GM19455 (cell line): ENCODE measurements at regions not wholly inside any gene's neighbourhood (a gene's known extent, or its start where the extent isn't known, plus 50 kb on each side); places are given as distances from the start of the nearest gene placed in this dataset.
"Not testable (repeated sequence)": the region's sequence is repeated elsewhere in the genome, so short reads cannot be mapped to it uniquely, and the experiment has no call there.

ENCODE experiments used
- ATAC-seq: cut with Tn5 transposase; IDR thresholded peaks from one replicate; pipeline ENCODE4 v1.9.1; 2021; ENCODE audit not compliant: unreplicated experiment

DNA sequence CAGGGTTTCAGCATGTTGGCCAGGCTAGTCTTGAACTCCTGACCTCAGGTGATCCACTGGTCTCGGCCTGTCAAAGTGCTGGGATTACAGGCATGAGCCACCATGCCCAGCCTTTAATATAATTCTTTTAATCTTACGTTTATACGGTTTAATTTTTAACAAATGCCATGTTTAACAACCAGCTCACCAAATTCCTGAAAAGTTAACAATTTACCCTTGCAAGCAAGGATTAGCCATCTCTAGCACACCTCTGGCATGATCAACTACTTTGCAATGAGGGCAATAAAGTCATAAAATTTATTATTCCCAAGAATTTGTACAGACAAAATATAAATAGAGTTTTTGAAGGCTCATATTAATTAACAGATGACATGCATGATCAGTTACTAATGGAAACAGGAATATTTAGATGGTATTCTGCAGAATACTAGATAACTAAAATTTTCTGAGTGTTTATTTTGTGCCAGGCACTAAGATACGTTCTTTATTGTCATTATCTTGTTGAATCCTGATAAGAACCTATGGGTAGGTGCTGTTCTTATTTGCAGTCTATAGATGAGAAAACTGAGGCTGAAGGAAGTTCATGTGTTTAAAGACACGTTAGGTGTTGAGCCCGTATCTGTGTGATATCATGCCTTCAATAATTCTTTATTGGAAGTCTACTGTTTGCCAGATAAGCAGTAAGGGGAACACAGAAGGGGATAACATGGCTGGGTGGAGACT is 190.1 kb downstream of the CDCA7 start:
- no peak for ATAC-seq

DNA sequence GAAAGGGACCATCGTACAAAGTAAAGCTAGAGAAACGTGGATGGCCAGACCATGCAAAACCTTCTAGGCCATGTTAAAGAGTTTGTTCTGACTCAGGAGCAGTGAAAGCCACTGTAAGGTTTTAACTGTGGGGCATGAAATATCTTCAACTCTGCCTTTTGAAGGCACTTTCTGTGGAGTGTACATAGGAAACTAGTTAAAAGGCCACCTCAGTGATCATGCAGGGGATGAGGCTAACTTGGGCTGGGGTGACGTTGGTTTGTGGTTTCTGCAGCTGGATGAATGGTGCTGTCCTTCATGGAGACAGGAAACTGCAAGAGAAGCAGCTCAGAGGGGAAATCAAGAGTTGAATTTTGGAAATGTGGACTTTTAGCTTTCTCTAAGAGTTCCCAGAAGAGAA is 190.7 kb downstream of the CDCA7 start:
- no peak for ATAC-seq

DNA sequence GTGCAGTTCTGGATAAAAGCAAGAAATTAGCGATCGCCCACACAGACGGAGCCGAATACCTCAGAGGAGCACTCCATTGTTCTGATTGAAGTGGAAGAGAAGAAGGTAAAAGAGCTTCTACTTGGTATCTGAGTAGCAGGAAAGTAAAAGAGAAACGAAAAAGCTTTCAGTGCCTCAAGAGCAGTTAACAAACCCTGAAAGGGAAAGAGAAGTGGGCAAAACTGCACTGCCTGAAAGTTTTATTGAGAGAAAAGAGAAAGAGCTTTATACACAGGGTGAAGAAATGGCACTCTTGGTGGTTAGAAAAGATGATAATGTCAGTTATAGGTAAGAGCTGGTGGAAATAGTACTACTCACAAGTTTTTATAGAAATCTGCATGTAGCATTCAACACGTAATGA is 192.8 kb downstream of the CDCA7 start:
- ATAC-seq: no peak

DNA sequence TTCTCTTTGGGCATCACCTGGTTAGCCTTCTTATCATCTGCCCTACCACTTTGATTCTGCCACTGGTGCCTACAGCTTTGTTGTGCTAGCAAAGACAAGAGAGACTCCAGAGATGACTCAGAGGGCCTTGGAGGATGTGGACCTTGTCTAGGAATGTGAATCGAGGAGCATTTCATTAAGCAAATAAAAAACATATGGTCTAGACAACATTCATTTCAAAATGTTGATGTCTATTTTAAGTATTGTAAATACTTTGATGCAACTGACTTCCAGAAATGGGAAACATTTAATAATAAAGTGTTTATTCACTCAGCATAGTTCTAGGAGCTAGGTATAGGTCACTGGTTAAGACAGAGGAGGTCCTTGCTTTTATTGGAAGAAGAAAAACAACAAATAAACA is 195.5 kb downstream of the CDCA7 start:
- no peak for ATAC-seq

DNA sequence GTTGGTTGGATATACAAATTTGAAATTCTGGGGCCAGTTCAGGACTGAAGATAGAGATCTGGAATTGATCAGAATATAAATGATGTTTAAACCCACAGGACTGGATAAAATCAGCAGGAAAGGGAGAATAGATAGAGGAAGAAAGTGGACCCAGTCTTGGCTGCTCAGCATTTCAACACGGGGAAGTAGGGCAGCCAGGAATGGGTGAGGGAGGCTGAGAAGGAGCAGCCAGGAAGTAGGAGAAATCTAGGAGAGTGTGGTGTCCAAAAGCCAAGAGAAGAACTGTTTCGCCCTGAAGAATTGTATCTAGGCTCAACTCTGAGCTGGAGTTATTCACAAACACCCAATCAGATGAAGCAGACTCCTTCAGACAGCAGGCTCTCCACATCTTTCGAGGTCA is 197.9 kb downstream of the CDCA7 start:
- no peak for ATAC-seq

DNA sequence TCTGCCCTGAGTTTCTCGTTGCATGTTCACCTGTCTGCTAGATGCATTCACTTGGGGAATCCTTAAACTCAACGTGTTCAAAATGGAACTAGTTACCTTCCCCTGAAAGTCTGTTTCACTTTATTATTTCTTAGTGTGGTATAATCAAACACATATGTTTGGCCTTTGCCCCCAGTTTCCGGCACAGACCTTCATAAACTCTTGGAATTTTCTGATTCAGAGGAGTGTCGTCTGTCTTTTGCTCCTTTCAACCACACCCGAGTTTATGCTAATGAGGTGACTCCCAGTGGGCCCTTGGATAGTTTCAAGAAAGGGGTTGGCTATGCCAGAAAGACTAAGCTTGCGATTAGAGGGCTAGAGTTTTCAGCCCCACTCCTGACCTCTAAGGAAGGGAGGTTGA is 198.9 kb downstream of the CDCA7 start:
- no peak for ATAC-seq

DNA sequence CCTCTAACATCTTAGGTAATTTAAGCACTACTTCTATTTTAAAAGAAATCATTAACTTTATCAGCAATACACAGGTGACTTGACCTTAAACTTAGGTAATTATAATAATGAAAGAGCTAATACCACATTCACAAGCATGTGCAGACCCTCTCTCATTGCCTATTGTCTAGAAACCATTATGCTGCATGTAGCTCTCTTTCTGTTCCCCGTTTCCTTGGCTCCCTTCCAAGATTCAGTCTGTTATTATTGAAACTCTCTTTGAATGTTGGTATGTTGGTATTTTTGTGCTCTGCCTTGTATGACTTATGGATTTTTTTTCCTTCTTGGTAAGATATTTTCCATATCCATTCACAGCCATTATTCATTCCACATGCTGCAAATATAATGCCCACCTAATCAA is 201.2 kb downstream of the CDCA7 start:
- ATAC-seq: no peak

DNA sequence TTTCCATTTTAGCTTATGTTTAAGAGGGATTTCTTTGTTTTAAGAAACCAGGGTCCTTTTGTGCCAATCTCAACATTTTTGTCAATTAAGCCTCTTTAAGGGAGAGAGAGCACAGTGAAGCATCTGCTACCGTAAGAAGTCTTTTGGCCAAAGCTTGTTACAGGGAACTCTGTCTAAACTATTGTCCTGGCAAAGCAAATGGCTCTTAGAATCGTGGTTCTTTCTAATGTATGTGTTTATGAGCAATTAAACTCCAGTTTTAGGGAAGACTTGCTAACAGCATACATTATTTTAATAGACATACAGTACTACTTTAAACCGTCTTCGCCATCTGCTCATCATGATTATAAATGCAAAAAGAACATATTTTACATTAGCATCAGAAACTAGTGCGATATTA is 202.1 kb downstream of the CDCA7 start:
- ATAC-seq: no peak

DNA sequence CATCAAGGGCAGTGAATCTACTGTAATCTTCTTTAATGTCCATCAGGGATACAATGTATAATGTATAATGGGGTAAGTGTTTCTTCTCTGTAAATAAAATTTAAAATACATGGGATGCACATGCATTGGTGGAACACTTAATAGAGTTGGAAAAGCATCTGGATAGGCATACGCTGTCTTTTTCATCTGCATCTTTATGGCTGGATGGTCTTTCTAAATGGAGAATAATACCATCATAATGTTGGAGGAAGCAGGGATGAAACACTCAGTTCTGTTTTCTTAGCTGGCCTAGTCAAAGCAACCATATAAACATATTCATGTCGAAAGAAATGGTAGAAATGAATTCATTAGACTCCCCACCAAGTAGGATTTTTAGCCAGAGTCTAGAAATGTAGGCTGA is 202.8 kb downstream of the CDCA7 start:
- no peak for ATAC-seq

DNA sequence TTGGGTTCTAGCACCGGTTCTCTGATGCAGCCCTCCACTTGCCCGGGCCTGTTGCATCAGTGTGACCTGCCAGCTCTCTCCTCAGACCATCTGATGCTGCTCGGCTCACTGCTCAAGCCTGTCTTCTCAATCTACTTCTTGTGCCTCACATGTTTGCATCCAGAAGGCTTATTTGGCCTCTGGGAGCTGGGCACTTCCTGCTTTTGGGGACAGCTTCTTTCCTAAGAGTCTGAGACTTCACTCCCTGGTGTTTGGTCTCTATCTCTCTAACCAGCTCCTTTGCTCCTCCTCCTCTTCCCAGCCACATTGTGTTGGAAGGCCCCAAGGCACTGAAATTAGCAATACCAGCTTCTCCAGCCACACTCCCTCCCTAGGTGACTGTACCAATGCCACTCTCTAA is 212.8 kb downstream of the CDCA7 start:
- ATAC-seq: no peak

DNA sequence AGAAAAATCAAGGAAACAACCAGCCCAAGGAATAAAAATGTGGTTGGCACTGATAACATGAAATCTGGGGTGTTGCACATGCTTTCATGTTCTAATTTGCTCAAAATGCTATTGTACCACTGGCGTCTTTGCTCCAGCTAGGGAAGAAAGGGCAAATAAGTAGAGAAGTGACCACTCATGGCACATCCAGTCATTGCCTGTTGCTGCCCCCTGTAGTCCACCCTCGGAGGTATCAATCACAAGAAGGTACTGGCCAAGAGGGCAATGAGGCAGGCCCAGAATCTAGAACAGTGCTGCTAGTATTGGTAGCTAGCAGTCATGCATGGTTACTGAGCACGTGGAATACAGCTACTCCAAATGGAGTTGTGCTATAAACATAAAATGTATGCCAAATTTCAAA is 213.4 kb downstream of the CDCA7 start:
- ATAC-seq: no peak

DNA sequence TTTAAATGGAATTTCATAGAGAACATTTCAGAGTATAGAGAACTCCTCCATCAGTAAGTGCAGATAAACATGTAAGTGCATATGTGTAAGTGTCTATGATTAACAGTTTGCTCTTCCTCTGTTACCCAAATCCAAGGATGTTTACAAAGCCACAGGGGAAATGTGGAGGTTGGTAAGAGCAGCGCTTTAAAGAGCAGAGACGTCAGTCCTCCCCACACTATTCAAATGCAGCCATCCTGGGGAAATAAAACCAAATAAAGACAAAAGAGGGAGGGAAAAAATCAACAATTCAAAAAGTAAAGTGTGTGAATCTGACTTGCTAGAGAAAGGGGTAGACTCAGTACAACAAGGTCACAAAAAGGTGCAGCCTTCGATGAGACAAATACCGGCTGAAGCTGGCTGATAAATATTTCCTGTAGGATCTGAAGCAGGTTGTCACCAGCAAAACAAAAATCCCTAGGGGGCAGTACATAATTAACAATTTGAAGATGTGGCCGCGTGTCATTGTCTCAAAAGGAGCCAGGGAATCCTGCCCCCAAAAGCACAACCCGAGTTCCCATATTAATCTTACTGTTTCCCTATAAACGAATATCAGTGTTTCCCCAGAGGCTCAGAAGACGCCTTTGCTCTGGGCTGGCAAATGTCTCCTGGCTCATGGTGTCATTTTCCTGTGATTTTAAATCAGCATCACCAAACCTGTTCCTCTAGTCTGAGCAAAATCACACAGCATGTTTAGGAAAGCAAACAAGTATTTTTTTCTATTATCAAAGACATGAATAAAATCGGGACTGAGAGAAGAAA is 216.5 kb downstream of the CDCA7 start:
- no peak for ATAC-seq

DNA sequence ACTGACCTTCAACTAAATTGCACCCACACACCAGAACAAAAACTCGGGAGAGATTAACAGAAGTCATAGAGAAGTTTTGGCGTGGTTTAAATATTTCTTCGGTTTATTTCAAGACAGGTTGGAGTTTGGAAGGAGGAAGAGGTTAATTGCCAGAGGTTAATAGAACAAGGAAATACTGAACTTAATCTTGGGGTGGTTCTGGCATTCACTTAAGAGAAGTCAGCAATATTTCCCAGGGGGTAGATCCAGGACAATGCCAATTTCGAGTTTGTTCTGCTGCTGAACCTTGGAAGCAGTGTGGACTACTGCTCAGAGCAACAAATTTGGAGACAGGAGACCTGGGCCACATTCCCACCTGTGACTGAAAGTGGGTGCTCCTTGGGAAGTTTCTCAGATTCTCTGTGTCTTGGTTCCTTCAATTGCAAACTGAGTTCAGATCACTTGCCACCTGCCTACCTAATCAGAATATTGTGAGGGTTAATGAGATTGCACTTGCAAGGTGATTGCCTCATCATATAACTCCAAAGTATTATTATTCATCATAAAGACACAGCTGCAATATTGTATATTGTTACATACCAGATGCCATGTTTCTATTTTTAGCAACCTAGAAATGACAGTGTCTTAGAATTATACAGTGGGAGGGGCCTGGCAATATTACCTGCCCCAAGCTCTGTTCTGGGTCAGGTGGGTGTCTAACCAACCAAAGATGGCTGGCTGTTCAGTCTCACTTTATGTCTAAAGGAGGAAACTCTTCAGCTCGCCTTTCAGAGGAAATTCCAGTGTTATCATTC is 217.4 kb downstream of the CDCA7 start:
- no peak for ATAC-seq

DNA sequence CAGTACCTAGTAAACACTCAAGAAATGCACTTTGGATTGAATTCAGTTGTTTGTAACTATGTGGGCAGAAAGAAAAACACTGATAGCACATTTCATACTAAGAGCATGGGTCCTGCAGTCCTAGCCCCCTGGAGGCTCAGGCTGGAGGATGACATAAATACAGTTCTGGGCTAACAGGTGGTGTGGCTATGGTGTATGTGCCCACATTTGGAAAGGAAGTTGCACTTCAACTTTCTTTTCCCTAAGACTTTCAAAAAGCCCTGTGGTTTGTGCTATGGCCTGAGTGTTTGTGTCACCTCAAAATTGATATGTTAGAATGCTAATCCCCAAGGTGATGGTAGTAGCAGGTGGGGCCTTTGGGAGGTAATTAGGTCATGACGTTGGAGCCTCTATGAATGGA is 218.2 kb downstream of the CDCA7 start:
- ATAC-seq: no peak

DNA sequence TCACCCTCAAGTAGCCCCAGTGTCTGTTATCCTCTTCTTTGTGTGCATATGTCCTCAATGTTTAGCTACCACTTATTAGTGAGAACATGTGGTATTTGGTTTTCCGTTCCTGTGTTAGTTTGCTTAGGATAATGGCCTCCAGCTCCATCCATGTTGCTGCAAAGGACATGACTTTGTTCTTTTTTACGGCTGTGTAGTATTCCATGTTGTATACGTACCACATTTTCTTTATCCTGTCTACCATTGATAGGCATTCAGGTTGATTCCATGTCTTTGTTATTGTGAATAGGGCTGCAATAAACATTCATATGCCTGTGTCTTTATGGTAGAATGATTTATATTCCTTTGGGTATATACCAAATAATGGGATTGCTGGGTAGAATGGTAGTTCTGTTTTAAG is 219.1 kb downstream of the CDCA7 start:
- ATAC-seq: not testable (repeated sequence)

DNA sequence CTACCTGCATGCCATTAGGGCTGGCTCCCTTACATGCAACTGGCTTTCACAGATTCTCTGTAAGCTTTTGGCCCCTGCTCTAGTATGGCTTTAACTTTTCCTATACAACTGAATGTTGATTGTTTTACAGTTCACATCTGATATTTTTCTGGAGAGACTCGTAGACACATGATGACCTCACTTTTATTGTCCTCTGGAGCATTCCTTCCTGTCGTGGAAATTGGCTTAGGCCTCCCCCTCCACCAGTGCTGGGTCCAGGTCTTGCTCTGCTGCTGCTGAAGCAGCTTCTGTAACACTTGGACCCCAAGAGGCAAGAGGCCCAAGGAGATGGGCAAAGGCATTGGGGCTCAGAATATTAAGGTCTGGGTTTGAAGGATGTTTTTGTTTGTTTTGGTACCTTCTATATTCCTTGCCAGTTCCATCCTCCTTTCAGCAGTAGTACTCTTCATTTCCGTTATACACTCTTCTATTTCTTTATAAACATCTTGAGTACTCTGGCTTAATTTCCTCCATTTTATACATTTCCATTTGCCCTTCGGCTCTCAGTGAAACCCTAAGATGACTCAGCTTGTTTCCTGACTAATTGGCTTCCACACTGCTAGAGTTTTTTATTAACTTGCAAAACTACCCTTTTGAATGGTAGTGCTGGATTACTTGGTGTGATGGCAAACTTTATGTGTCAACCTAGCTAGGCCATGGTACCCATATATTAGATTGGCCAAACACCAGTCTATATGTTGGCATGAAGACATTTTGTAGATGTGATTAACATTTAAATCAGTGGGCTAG is 219.8 kb downstream of the CDCA7 start:
- ATAC-seq: no peak

DNA sequence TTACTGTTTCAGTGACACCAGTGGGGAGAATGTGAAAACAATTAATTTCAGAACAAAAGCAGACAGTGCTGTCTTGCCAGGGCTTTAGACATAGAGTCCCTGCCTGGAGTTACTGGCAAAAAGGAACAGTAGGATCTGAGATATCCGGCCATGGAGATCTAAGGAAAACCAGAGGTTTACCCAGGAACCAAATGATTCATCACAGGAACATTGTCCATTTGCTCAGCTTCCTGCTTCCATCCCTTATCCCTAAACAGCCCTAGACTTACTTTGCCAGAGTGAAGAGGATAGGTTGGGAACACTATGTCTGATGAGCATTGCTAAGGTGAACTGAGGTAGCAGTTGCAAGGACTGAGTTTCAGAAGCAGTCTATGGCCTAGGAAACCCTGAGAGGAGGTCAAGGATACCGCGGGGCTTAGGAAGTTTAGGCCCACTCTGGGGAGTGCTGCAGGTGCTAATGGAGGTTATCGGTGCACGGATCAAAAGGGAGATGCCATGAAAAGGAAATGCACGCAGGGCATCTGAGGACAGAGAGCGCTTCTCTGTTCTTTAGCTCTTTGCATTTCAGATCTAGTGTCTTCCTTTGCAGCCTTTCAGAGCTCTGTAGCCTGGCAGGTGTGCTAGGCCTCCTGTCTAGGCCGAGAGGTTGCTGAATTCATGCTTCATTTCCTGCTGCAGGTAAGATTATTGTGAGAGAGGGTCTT is 223.9 kb downstream of the CDCA7 start:
- no peak for ATAC-seq

DNA sequence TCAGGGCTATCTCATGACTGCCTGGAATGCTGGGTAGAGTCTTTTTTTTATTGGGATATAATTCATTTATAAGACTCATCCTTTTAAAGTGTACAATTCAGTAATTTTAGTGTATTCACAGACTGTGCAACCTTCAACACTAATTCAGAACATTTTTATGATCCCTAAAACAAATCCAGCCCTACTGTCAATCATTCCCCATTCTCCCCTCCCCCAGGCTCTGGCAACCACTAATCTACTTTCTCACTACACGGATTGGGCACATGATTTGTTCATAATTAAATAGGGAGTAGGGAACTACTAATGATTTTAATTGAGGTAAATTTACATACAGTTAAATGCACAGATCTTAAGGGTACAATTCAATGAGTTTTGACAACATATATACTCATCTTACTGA is 225.7 kb downstream of the CDCA7 start:
- ATAC-seq: no peak

DNA sequence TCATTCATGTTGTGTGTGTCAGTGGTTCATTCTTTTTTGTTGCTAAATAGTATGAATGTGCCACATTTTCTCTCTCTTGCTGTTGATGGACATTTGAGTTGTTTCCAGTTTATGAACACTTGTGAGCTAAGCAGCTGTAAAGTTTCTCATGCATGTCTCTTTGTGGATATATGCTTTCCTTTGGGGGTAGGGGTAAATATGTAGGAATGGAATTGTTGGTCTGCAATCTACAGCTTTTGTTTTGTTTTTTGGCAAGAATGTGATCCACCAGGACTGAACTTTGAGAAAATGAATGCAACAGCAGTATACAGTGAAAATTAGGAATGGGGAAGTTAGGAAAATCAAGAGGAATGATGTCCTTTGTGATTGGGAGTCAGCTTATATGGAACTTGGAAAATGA is 226.3 kb downstream of the CDCA7 start:
- no peak for ATAC-seq

DNA sequence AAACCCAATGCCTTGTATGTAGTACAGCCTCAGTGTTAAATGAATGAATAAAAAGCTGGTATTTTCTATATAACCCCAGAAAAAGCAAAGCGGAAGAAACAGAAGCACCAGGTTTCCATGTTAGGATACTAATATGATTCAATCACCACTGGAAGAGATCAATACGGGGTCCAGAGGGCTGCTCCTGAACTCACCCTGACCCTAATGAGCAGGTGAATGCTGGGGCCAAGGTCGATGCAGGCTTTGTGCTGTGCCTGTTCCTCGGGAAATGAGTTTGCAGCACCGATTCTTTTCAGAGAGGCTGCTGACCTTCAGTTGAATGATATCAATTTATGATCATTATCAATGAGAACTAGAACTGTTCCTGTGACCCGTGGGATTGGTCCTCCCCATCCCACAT is 228.5 kb downstream of the CDCA7 start:
- no peak for ATAC-seq

DNA sequence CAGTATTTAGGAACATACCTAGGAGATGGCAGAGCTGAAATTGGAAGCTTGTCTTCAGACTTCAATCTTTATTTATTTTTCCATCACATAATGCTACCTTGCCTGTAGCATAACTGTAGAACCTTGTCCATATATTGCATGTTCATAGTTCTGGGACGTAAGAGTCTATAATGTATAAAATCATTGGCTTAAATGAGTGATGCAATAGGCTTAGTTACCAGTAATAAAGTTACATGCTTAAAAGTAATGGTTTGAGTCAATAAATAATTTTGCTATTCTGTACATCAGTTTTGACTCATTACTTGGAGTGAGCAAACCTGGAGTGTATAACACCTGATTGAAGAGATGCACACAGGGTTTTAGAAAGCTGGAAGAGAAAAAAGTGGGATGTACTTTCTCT is 229.3 kb downstream of the CDCA7 start:
- ATAC-seq: no peak
